Kidney (tissue), 13 donors: ENCODE measurements at regions not wholly inside any gene's neighbourhood (a gene's known extent, or its start where the extent isn't known, plus 50 kb on each side); places are given as distances from the start of the nearest gene placed in this dataset.

Source experiments
- DNase-seq, 5 donors: peaks; one replicate each; pipeline ENCODE4 v3.0.0-alpha.2; 2013 to 2020
- FAIRE-seq: peaks from 2 replicates; lab custom pipeline; 2012; peaks lifted over from hg19 to GRCh38; lab: Jason Lieb, UNC
- H3K27ac ChIP-seq, 2 donors: one replicate each; pipeline ENCODE4 v1.7.0; 2013; ENCODE audit warnings: low read depth in 2 of 2, low read length in 2 of 2, inconsistent platforms in 1 of 2
- H3K27me3 ChIP-seq: one replicate; pipeline ENCODE4 v1.7.1; 2013; ENCODE audit warnings: low read length, inconsistent platforms; ENCODE audit not compliant: control insufficient read depth, insufficient read depth
- H3K36me3 ChIP-seq, 3 donors: one replicate each; pipeline versions ENCODE4 v1.7.0 to v1.7.1; 2013; ENCODE audit warnings: low read length in 3 of 3, control low read depth in 1 of 3, inconsistent platforms in 1 of 3; ENCODE audit not compliant: insufficient read depth in 3 of 3, control insufficient read depth in 2 of 3
- H3K4me1 ChIP-seq, 3 donors: one replicate each; pipeline versions ENCODE4 v1.7.0 to v1.7.1; 2013; ENCODE audit warnings: low read length in 3 of 3, inconsistent platforms in 1 of 3, low read depth in 1 of 3; ENCODE audit not compliant: control insufficient read depth in 2 of 3, insufficient read depth in 2 of 3
- H3K4me3 ChIP-seq, 3 donors: one replicate each; pipeline versions ENCODE4 v1.7.0 to v1.8.1; 2013; ENCODE audit warnings: low read length in 3 of 3, control low read depth in 1 of 3, inconsistent platforms in 1 of 3
- H3K9ac ChIP-seq, 3 donors: one replicate each; pipeline versions ENCODE4 v1.7.0 to v1.7.1; 2013; ENCODE audit warnings: low read length in 3 of 3, control low read depth in 1 of 3, inconsistent platforms in 1 of 3
- H3K9me3 ChIP-seq, 3 donors: one replicate each; pipeline versions ENCODE4 v1.7.0 to v1.7.1; 2013; ENCODE audit warnings: low read length in 3 of 3, control low read depth in 1 of 3, inconsistent platforms in 1 of 3; ENCODE audit not compliant: control insufficient read depth in 2 of 3, insufficient read depth in 1 of 3
- CTCF ChIP-seq: IDR thresholded peaks from 3 replicates; pipeline ENCODE4 v1.5.1; 2012; ENCODE audit warnings: mild to moderate bottlenecking, moderate library complexity, borderline replicate concordance; ENCODE audit not compliant: insufficient read depth; ENCODE audit errors: extremely low read depth
- intact Hi-C: fragments of 100-400 bp; cut with DNase I; formaldehyde crosslinking; loops from one replicate; pipeline ENCODE4 v1.11.1; 2022
- donor health status: control.
- donor health status: control.
- donor health status: control.
- donor health status: control.
- donor health status: control.
- donor health status: DM: yes; HTN: yes; CAD: no.
- donor health status: Normal renal cell carcinoma (clear cell type).

GRCh38 chr2:234423884-234424283, 73.0 kb downstream of the ARL4C start:
- no peaks in the 10 kb centered on the region for H3K27me3 ChIP-seq
- H3K4me3 ChIP-seq = no peak overlapping the region
- intact Hi-C loops = no loop called here
- no peaks in the 10 kb centered on the region for H3K9me3 ChIP-seq
- no peak overlapping the region for H3K9ac ChIP-seq
- H3K27ac ChIP-seq = no peak overlapping the region
- FAIRE-seq (no peak), DNase-seq (no peak)
- H3K4me1 ChIP-seq = peaks cover 0 to 3% (median 0%) of the 10 kb centered on the region in 3 donors
- no peaks in the 10 kb centered on the region for H3K36me3 ChIP-seq
- no peak for TF ChIP-seq CTCF

- Histone ChIP-seq H3K27ac (no peak overlapping the region), H3K4me3 (no peak overlapping the region), H3K4me1 (peaks cover 0 to 3% (median 0%) of the 10 kb centered on the region in 3 donors), H3K9ac (no peak overlapping the region), H3K36me3 (no peaks in the 10 kb centered on the region), H3K27me3 (no peaks in the 10 kb centered on the region), H3K9me3 (no peaks in the 10 kb centered on the region)
- DNase-seq (no peak), FAIRE-seq (no peak)
- intact Hi-C loops = no loop called here
- TF ChIP-seq CTCF = no peak
These were observed 73.9 kb downstream of the ARL4C start for GRCh38 chr2:234422981-234423431.

GRCh38 chr2:234422273-234422732, 74.6 kb downstream of the ARL4C start:
- intact Hi-C loops = no loop called here
- FAIRE-seq = no peak
- Histone ChIP-seq H3K36me3 (no peaks in the 10 kb centered on the region), H3K9me3 (no peaks in the 10 kb centered on the region), H3K4me1 (no peaks in the 10 kb centered on the region), H3K9ac (no peak overlapping the region), H3K4me3 (no peak overlapping the region), H3K27ac (no peak overlapping the region), H3K27me3 (no peaks in the 10 kb centered on the region)
- TF ChIP-seq CTCF = no peak
- no peak for DNase-seq

GRCh38 chr2:234420408-234420807, 76.5 kb downstream of the ARL4C start:
- no peaks in the 10 kb centered on the region for H3K4me1 ChIP-seq
- no peak overlapping the region for H3K4me3 ChIP-seq
- no peak overlapping the region for H3K9ac ChIP-seq
- no peak for TF ChIP-seq CTCF
- H3K9me3 ChIP-seq = no peaks in the 10 kb centered on the region
- no peaks in the 10 kb centered on the region for H3K36me3 ChIP-seq
- no peak for FAIRE-seq
- no peak overlapping the region for H3K27ac ChIP-seq
- H3K27me3 ChIP-seq = no peaks in the 10 kb centered on the region
- intact Hi-C loops = no loop called here
- peak in 2 of 5 donors; percentile 17 to 47 for DNase-seq
